NCI-H187 (cell line): ENCODE measurements at regions not wholly inside any gene's neighbourhood (a gene's known extent, or its start where the extent isn't known, plus 50 kb on each side); places are given as distances from the start of the nearest gene placed in this dataset.

ENCODE experiments used
- DNase-seq, 2 experiments: peaks; one replicate each; lab custom pipeline; 2025; lab: John Stamatoyannopoulos, UW

DNA sequence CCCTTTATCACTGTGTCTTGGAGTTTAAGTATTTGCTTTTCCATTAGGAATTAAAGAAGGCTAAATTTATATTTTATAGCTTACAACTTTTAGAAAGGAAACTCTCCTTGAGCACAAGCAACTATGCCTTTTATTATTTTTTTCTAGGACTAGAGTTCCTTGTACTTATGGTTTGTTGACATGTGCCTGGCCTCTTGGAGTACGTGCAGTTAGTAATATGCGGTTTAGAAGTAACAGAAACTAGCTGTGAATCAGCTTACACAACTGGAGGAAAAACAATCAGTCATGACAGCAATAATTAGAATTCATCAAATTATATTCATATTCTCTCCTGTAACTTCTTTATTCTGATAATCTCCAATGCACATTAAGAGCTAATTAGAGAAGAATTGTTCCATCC is 428.7 kb downstream of the AEBP2 start:
- no peak for DNase-seq

DNA sequence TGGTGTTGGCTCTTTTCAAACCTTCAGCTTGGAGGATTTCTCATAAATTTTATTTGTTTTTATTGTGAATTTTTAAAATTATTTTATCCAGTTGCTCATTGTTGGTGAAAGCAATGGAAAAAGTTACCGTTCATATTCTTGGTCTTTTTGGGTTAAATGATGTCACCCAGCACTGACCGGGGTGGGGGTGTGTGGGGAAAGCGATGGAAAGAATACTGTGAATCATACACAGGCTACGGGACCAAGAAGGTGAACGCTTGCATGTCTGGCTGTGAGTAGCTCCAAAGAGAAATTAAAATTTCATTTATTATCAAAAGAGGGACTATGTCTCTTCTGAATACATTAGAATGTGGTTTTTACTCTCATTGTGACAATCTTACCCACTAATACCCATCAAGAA is 430.1 kb downstream of the AEBP2 start:
- DNase-seq = no peak

DNA sequence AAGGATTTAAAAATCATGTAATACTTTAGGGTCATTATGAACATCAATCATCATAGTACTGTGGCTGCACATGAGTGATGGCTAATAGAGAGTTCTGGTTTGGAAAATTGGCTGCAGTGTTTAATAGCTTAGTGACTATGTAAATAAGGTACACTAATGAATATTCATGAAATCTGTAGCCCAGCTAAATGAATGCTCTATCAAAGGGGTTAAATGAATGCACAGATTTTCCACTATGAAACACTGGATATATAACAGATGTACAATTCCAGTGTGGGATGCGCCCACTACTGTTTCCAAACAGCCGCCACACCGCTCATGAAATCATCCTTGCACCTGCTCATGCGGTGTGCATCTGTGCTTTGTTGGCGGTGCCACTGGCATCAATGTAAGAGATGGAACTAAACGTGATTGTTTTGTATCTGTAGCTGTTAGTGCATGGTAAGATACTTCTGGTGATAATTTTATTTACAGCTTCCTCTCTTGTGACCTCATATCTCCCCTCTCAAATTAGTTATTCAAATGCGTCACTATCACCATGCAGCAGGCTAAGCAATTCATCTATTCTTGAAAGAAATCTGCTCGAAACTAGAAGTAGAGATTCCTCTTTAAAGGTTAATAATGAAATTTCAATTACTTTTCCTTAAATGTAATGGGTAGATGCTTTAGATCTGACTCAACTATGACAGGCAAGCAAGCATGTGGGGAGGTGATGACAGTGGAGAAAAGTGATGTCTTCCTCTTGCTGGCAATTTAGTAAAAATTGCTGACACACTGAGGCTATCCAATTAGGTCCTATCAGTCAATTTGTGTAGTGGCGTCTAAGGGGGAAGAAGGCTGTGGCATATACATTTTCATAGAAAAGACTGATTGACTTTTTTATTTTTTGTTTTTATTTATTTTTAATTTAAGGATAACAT is 433.6 kb downstream of the AEBP2 start:
- DNase-seq = no peak

DNA sequence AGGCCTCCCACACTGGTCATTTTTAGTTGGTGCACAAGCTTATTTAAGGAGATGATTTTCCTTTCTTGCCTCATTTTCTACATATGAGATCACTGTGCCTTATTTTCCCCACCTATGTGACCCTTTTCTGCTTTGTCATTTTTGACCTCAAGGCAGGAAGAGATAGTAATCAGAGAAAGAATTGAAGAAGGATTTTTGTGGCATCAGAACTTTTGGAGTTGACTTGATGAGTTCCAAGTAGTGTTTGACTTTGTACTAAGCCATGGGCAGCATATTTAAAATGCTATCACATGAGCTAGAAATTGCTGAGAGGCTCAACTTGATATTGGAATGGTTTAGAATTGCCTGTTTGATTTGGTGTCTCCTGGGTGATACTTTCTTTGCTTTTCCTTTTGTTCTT is 440.8 kb downstream of the AEBP2 start:
- DNase-seq = no peak

DNA sequence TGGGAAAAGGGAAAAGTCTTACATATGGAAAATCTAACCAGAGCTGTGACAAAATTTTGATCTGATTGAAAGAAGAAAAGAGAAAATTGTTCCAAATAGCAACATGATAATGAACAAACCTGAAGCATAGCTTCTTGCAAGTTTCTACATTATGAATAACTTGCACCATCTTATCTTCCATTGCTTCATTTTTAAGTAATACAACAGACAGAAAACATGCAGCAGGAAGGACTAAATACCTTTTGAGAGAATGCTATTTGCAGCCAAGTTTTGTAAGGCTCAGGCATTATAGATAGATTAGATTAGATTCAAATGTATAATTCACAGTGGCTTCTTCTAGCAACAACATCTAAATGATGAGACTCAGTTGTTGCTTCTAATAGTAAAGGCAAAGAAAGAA is 441.4 kb downstream of the AEBP2 start:
- no peak for DNase-seq

DNA sequence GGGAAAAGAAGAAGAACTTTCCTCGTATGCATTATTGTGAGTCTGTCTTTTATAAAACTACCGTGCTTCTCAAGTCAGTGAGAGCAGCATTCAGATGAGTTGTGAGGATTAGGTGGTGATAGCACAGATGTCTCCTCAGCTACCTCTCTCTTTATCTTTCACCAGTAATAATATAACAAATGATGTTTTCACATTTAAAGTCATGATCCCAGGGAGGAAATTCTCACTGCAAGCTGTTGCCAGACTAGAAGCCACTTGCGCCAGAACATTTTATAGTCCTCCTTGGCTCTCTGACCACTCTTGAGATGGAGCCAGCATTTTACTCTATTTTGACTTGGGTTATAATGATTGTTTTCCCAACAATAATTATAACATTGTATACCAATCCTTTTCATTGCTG is 443.1 kb downstream of the AEBP2 start:
- no peak for DNase-seq

DNA sequence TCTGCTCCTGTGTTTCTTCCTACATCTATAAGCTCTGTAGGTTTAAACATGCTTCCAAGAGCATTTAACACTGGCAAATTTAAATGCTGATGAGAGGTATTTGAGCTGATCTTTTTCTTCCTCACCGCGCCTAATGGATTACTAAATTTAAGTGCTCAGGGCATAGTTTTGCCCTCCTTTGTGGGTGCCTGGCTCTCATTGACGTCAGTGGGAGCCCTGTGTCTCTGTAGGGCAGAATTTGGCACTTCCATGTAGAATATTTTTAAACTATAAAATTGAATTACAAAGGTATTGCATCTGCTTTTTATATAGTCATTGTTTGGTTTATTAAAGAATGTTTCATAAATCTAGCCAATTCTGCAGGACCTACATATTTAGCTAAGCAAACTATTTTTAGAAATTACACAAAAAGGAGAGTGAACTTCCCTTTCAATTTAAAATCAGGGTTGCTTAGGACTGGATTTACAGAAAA is 444.8 kb downstream of the AEBP2 start:
- DNase-seq = no peak

DNA sequence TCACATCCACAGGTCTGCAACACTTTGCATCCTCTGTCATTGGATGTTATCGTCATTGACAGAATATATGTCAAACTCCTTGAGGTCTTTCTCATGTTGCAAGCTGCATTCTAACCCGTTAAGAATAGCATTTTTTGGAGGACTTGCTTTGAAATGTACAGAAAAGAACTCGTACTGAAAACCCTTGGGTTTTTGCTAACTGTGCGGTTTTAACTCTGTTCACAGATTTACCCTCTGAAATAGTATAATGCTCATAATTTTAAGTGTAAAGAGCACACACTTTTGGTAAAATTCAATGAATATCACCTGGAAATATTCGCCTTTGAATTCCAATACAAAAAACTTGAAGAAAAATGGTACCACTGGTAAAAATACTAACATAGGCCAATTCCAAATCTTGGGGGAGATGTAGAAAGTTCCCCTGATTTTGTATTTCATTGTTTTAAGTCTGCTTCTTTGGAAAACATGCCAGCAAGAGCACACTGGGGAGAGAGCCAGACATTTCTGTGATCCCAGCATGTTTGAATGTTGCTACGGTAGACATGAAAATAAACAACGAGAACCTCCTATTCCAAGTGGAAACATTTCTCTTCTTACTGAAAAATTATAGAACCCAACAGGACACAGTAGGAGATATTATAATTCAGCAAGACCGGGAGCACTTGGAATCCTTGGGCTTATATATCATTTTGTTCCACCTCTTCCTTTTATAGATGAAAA is 446.0 kb downstream of the AEBP2 start:
- DNase-seq = no peak

DNA sequence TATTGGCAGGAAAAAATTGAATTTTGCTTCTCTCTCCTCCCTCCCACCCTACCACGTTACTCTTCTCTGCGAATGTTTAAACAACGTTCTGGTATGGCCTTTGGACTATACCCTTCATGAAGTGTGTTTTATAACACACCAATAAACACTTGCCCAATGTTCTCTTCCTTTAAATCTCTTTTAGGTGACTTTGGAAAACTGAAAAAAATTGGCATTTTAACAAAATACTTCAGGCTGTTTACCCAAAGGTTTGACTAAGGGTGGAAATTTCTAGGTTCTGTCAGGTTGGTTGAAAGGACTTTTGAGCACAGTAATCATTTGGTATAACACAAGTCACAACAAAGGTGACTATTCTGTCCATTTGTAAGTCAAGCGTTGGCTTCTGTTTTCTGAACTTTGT is 446.8 kb downstream of the AEBP2 start:
- DNase-seq = no peak

DNA sequence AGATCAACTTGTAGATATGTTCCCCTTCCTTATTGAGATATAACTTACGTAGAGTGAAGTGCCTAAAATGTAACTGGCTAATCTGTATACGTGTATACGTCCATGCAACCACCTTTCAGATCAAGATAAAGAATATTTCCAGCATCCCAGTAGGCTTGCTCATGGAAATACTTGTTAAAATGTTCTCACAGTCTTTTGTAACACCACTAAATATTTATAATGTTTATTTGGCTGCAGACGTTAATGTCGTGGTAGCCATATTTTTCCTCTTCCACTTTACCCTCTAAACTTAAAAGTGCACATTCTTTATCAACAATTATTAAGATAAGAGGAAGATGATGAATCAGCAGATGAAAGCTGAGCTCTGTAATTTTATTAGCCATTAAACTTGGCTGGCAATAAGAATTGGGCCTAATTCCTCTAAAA is 447.4 kb downstream of the AEBP2 start:
- no peak for DNase-seq

DNA sequence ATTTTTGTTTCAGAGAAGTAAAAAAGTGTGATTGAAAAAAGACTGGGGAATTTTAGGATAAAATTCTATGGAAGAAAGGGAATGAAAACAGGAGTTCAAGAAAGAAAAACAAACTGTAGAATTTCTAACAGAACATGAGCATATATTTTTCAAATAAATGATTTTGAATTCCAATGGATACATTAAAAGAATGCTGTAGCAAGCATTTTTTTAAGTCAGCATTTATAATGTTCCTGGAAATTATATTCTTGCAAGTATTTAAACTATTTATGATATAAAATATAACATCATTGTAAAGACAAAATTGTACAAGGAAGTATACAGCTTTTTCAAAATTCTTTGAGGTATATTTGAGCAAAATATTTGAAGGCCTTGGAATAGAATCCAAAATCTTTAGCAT is 450.7 kb downstream of the AEBP2 start:
- no peak for DNase-seq

DNA sequence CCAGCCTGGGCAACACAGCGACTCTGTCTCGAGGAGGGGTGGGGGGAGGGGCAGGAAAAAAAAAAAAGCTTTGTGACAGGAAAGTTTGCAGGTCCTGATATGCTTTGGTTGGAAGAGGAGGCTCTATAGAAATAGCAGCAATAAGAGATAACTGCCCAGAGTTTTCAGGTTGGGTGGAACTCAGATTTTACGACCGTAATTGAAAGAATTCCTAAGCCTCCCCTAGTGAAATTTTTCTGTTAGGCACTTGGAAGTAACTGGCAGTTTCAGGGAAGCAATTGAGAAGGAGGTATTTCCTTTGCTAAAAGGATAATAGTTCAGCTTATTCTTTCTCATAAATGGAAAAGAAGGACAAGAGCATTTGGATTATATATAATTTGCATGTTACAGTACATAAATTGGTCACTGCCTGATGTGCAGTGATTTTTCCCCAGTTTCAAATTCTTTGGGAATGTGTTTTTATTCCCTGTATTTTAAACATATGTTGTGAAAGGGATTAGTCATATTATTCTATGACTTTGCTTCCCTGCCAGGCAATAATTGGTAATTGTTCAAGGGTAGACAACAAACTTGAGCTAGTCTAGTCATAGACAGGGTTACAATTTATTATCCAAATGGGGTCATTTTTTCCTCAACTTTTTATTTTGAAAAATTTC is 452.8 kb downstream of the AEBP2 start:
- DNase-seq = no peak

DNA sequence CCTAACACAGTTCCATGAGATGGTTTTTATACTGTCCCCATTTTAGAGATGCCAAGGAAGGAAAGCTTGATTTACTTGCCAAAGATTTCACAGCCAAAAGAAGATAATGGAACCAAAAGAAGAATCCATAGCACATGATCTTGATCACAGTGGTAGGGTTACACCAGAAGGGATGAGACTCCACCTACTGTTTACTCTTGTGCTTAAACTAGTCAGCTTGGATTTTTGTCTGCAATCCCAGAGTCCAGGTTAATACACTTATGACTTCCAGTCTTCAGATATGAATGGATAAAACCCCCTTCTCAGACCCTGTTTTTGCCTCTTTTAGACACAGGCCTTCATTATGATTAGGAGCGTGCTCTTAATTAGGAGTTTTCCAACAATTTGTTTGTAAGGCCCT is 454.2 kb downstream of the AEBP2 start:
- DNase-seq = no peak

DNA sequence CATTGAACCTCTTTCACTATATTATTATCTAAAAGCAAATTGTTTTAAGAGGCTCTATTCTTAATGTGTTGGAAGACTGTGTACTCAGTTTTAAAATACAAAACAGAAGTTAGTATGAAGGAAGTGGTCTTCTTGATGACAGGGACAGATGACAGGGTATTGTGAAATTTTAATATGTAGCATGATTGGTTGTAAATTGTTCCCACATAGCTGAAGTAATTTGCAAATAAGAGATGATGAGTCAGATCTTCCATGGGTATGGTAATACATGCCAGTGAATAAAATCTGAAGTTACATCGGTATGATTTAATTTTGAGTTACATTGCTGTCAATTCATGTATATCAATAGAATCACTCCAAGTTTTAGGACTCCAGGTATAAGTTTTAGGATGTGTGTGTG is 454.8 kb downstream of the AEBP2 start:
- no peak for DNase-seq

DNA sequence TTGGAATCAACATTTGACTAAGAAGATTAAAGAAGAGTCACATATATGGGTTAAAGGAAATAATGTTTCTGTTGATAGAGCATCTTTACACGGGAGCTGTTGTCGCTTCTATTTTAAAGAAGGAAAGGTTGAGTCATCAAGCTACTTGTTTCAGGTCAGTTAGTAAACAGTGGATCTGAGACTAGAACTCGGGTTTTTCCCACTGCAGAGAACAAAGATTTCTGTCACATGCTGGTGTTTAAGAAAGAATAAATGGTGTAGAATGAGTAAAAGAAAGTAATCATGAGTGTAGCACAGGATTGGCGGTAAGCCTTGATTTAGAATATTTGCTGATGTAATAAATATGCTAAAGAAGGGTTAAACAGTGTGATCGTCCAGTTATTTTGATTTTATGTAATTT is 455.5 kb downstream of the AEBP2 start:
- DNase-seq = no peak

DNA sequence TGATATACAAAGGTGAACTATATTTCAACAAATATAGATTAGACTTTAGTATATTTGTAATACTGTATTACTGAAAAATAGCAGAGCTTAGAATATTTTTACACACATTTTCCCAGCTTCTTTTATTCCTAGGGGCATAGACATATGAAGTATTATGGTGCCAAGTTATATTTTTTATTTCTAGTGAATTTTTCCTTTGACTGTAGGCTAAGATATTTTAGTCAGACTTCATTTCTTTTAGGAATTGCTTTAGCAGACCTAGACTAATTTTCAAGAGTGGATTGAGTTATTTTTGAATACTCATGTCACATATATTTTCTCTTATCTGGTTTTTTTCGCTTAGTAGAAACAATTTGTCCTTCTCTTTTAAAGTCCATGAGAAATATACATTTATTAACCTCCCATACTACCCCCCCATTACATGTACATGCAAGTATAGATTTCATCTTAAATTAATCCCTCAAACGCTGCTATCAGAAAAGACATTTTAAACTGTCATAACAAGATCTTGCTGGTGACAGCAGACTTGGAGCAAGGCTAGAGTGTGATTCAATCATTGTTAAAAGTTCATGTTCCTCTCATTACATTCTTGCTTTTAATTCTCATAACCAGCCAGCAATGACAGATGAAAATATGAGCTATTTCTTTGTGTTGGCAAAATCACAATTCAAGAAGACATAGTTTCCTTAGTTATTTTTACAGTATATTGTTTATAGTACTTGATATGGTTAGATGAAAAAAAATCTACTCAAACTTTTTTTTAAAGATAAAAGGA is 456.1 kb downstream of the AEBP2 start:
- DNase-seq = no peak

DNA sequence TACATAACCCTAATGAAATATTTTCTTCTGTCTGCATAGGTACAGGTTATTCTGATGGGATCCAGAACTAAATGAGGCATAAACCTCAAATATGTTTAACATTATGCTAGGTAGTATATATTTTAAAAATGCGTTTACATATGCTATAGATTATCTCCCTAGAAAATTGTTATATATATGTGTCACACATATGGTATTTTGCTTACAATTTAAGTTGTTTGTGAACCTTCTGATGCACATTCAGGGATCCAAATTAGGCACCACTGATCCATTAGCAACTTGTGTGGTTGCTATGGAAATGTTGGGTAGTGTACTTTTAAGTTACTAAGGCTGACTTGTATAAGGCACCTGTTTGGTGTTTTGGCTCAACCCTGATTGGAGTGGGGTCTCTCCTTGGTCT is 456.7 kb downstream of the AEBP2 start:
- no peak for DNase-seq

DNA sequence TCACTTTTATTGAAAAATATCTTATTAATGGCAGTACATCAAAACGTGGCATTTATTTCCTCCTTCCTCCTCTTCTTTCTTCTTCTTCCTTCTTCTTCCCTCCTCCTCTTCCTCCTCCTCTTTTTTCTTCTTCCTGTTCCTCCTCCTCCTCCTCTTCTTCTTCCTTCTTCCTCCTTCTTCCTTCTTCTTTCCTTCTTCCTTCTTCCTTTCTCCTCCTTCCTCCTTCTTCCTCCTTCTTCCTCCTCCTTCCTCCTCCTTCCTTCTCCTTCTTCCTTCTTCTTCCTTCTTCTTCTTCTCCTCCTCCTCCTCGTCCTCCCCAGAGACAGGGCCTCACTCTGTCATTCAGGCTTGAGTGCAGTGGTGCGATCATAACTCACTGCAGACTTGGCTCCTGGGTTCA is 457.2 kb downstream of the AEBP2 start:
- no peak for DNase-seq

DNA sequence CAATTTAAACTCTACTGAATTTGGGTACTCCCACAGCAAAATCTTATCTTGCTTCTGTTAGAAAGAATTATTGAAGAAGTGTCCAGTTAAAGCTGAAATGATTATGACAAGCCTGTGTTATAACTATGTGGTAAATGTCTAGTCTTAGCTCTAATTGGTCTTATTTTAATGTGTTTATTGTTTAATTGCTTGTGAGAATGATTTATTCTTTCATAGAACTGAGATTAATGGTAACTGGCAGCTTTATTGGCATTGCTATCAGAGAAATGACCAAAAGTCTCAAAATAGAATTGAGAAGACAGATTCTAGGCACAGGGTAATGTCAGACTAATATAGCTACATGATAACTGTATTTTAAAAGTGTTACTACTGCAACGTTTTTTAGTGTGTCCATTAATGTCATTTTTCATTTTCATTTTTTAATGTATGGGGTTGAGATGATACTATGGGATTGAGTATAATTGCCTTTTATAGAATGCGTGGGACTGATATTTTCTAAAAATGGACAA is 458.7 kb downstream of the AEBP2 start:
- DNase-seq = no peak

DNA sequence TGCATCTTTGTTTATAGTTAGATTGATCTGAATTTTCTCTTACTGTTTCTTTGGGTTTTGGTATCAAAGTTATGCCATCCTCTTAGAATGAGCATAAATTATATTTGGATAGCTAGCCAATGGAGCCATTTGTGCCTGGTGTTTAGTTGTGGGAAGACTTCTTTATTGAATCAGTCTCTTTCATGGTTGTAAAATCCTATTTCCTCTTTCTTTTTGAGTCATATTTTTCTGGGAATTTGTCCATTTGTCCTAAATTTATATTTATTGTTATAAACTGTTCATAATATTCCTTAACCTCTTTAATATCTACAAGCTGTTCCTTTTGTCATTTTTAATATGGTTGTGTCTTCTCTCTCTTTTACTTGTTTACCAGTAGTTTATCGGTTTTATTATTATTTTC is 462.5 kb downstream of the AEBP2 start:
- DNase-seq = no peak

DNA sequence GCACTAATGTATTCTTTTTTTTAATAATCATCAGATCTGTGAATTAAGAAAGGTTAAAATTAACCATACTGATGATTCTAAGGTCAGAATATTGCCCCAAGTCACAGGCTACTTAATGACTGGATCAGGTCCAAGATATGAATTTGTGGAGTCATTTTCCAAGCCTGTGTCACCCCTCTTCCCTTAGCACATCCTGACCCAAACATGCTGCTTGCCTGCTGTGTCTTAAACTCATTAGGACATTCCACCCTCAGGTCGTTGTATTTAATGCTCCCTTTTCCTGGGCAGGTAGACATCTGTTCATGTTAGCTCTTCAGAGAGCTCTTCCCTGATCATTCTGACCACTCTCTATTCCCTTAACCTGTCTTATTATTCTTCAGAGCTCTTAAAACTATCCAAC is 463.5 kb upstream of the PDE3A start:
- DNase-seq = no peak

DNA sequence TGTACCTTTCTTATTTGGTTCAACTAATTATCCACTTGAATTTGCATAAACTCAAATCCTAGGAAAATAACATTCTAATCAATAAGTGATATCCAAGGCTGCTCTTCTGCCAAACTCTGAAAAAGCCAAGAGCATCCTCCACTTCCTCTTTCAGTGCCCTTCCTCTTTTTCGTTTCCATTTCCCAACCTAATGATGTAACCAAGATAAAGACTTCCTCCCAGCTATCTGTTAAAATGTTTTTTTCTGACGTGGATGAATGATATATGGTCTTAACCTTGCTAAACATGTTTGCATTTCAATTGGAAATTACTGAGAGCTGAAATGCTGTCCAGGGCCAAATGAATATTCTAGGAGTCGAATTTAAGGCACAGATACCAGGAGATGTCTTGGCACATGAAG is 459.5 kb upstream of the PDE3A start:
- DNase-seq = no peak
